ENCODE measurements at regions not wholly inside any gene's neighbourhood (a gene's known extent, or its start where the extent isn't known, plus 50 kb on each side); places are given as distances from the start of the nearest gene placed in this dataset.

DNA sequence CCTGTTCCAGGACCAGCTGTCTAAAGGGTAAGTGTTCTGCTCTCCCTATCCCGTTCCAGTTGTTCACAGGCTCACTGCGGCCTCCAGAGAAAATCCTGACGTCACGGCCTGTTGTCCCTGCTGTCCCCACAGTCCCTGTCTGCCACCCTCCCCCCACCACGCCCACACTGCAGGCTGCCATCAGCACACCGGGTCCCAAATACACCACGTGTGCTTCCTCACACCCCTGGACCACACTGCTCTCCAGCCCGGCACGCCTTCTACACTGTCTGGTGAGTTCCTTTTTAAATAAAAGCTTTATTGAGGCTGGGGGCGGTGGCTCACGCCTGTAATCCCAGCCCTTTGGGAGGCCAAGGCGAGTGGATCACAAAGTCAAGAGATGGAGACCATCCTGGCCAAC lies 88.3 kb upstream of the RUFY1 start:
- TF ChIP-seq CTCF (IDR thresholded peaks at IDR 0.05) = no peak
- no peak for TF ChIP-seq POLR2A (IDR thresholded peaks at IDR 0.05)
